BLaER1 treated with 17β-estradiol and CSF1 and Interleukin-3, amounts not matched to agents 10 nM and 100 nM (cell line): ENCODE measurements at regions not wholly inside any gene's neighbourhood (a gene's known extent, or its start where the extent isn't known, plus 50 kb on each side); places are given as distances from the start of the nearest gene placed in this dataset.

Source experiments
- H3K27ac ChIP-seq, 11 experiments: shearing (Covaris generic); formaldehyde crosslinking; 2 replicates each; pipeline ENCODE4 v1.8.1; 2022
- H3K27me3 ChIP-seq, 11 experiments: shearing (Covaris generic); formaldehyde crosslinking; 2 replicates each; pipeline ENCODE4 v1.8.1; 2022
- H3K36me3 ChIP-seq, 11 experiments: shearing (Covaris generic); formaldehyde crosslinking; 2 replicates each; pipeline ENCODE4 v1.8.1; 2022
- H3K4me1 ChIP-seq, 10 experiments: shearing (Covaris generic); formaldehyde crosslinking; 2 replicates each; pipeline ENCODE4 v1.8.1; 2022
- H3K4me2 ChIP-seq, 11 experiments: shearing (Covaris generic); formaldehyde crosslinking; 2 replicates each; pipeline ENCODE4 v1.8.1; 2022
- H3K4me3 ChIP-seq, 10 experiments: shearing (Covaris generic); formaldehyde crosslinking; 2 replicates each; pipeline ENCODE4 v1.8.1; 2022
- H3K9ac ChIP-seq, 11 experiments: shearing (Covaris generic); formaldehyde crosslinking; 2 replicates each; pipeline ENCODE4 v1.8.1; 2022
- H3K9me3 ChIP-seq, 11 experiments: shearing (Covaris generic); formaldehyde crosslinking; replicated peaks in 1 of 11; 2 replicates each; pipeline ENCODE4 v1.8.1; 2022
- H4K20me1 ChIP-seq, 11 experiments: shearing (Covaris generic); formaldehyde crosslinking; 2 replicates each; pipeline ENCODE4 v1.8.1; 2022
- Cebpa-rat ChIP-seq, 11 experiments: shearing (Covaris generic); IDR thresholded peaks; 2 replicates each; pipeline ENCODE4 v1.8.1; 2022

DNA sequence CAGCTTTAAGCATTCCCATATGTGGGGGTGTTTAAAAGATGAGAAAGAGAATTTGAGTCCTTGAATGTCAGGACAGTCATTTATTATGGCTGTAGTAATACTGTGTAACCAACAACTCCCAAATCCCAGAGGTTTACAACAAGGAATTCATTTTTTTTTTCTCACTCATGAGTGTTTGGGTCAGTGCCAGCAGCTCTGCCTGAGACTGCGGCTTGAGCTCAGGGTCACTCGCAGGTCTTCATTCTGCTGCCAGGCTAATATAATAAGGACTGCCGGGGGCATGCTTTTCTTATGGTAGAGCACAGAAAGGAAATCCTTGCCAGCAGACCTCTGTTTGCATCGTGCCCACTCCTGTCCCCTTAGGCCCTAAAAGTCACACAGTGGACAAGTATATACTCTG, 277.9 kb upstream of the LMCD1 start:
- Histone ChIP-seq H3K9me3 (no peaks in the 10 kb centered on the region), H3K4me3 (no peak overlapping the region), H3K4me2 (no peak overlapping the region), H3K27ac (no peak overlapping the region), H3K27me3 (no peaks in the 10 kb centered on the region), H4K20me1 (no peaks in the 10 kb centered on the region), H3K36me3 (no peaks in the 10 kb centered on the region), H3K9ac (no peak overlapping the region), H3K4me1 (no peaks in the 10 kb centered on the region)
- TF ChIP-seq Cebpa-rat (IDR thresholded peaks at IDR 0.05), result no peak

DNA sequence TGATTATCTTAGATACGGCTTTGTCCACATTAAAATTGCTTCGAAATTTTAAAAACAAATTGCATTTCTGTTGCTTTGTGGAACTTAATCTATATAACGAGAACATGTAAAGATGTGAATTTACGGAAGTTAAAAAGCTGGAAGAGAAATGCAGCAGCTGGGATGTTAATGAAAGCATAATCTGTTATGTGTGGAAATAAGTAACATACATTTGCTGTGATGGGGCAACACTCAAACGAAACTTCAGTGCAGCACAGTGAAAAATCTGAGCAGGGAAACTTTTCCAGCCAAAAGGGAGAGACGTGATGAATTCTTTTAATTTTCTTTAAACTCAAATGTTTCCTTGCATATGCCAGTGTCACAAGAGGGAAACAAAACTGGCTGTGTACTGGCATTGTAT, 276.7 kb upstream of the LMCD1 start:
- Histone ChIP-seq H3K4me2 (no peak overlapping the region), H3K4me1 (no peaks in the 10 kb centered on the region), H3K4me3 (no peak overlapping the region), H3K9ac (no peak overlapping the region), H3K27me3 (no peaks in the 10 kb centered on the region), H3K36me3 (no peaks in the 10 kb centered on the region), H3K27ac (no peak overlapping the region), H3K9me3 (no peaks in the 10 kb centered on the region), H4K20me1 (no peaks in the 10 kb centered on the region)
- no peak for TF ChIP-seq Cebpa-rat (IDR thresholded peaks at IDR 0.05)

DNA sequence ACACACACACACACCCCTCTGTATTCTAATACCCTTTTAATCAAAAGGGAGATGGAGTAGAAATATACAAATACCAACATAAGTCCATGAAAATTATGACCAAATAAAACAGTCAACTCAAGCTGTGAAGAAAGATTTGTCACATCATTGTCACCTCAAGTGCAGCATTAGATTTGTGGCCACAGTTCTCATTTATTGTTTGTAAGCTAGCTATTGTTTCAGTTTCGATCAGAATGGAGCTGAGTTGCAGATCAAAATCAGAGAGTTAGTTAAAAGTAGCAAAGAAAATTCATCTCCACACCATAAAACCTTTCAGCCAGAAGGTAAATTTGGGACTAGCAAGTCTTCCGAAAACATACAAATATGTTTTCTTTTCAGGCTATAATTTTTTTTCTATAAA, 267.7 kb upstream of the LMCD1 start:
- H3K27me3 ChIP-seq, result no peaks in the 10 kb centered on the region
- TF ChIP-seq Cebpa-rat (IDR thresholded peaks at IDR 0.05), result no peak
- no peak overlapping the region for H3K27ac ChIP-seq
- H4K20me1 ChIP-seq, result no peaks in the 10 kb centered on the region
- H3K4me2 ChIP-seq, result no peak overlapping the region
- H3K9ac ChIP-seq, result no peak overlapping the region
- H3K9me3 ChIP-seq, result no peaks in the 10 kb centered on the region; a peak in 1 of 22 replicates
- H3K4me3 ChIP-seq, result no peak overlapping the region
- H3K4me1 ChIP-seq, result no peaks in the 10 kb centered on the region
- no peaks in the 10 kb centered on the region for H3K36me3 ChIP-seq

DNA sequence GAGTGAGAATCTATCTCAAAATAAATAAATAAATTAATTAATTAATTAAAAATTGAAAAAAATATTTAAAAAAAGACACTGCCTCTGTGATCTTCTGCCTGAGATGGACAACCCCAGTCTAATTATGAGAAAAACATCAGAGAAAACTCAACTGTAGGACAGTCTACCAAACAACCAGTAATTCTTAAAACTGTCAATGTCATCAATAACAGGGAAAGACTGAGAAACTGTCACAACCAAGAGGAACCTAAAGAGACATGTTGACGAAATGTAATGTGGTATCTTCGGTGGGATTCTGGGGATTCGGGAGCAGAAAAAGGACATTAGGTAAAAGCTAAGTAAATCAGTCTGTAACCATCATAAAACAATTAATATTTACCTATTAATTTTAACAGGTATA, 265.4 kb upstream of the LMCD1 start:
- no peaks in the 10 kb centered on the region for H3K27me3 ChIP-seq
- H3K27ac ChIP-seq, result no peak overlapping the region
- H3K4me2 ChIP-seq, result no peak overlapping the region
- no peaks in the 10 kb centered on the region for H3K36me3 ChIP-seq
- H3K9me3 ChIP-seq, result peaks cover 0 to 7% (median 0%) of the 10 kb centered on the region in 11 experiments; a peak in 1 of 22 replicates
- no peak for TF ChIP-seq Cebpa-rat (IDR thresholded peaks at IDR 0.05)
- no peaks in the 10 kb centered on the region for H3K4me1 ChIP-seq
- H3K9ac ChIP-seq, result no peak overlapping the region
- no peaks in the 10 kb centered on the region for H4K20me1 ChIP-seq
- no peak overlapping the region for H3K4me3 ChIP-seq

DNA sequence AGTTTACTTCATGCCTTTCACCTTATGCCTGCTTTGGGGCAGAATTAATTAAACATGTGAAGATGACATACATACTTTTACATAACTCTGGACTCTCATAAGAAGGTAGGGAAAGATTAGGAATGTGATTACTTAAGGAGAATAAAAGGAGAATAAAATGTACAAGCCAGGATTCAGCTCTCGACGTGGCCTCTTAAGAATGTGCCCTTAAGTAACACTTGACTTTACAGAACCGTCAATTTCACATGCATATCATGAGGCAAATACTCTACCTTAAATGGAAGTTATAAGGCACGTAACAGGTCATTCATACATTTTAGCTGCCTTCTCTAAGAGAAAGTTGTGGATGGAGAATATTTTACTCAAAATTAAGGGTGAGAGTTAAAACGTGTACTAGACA, 263.7 kb upstream of the LMCD1 start:
- H3K9ac ChIP-seq, result no peak overlapping the region
- no peaks in the 10 kb centered on the region for H3K36me3 ChIP-seq
- H3K4me1 ChIP-seq, result no peaks in the 10 kb centered on the region
- H3K27ac ChIP-seq, result no peak overlapping the region
- no peaks in the 10 kb centered on the region for H3K27me3 ChIP-seq
- peaks cover 0 to 14% (median 5%) of the 10 kb centered on the region in 11 experiments; a peak in 10 of 22 replicates for H3K9me3 ChIP-seq
- no peak for TF ChIP-seq Cebpa-rat (IDR thresholded peaks at IDR 0.05)
- H4K20me1 ChIP-seq, result no peaks in the 10 kb centered on the region
- H3K4me2 ChIP-seq, result no peak overlapping the region
- no peak overlapping the region for H3K4me3 ChIP-seq

GRCh38 chr3:8238432-8238831, 263.2 kb upstream of the LMCD1 start:
- H3K27ac ChIP-seq, result no peak overlapping the region

GRCh38 chr3:8239095-8239494, 262.5 kb upstream of the LMCD1 start:
- Histone ChIP-seq H3K27me3 (no peaks in the 10 kb centered on the region), H3K4me3 (no peak overlapping the region), H3K4me1 (no peaks in the 10 kb centered on the region), H3K9ac (no peak overlapping the region), H3K4me2 (no peak overlapping the region), H3K27ac (no peak overlapping the region), H3K36me3 (no peaks in the 10 kb centered on the region), H4K20me1 (no peaks in the 10 kb centered on the region), H3K9me3 (peaks cover 0 to 21% (median 7%) of the 10 kb centered on the region in 11 experiments; a peak in 13 of 22 replicates)
- TF ChIP-seq Cebpa-rat (IDR thresholded peaks at IDR 0.05), result no peak

More at GRCh38 chr3:8238432-8238831, 263.2 kb upstream of the LMCD1 start:
- Histone ChIP-seq H3K9ac (no peak overlapping the region), H3K4me2 (no peak overlapping the region), H3K4me1 (no peaks in the 10 kb centered on the region), H3K4me3 (no peak overlapping the region), H4K20me1 (no peaks in the 10 kb centered on the region), H3K36me3 (no peaks in the 10 kb centered on the region), H3K27me3 (no peaks in the 10 kb centered on the region), H3K9me3 (peaks cover 0 to 18% (median 5%) of the 10 kb centered on the region in 11 experiments; a peak in 11 of 22 replicates)
- TF ChIP-seq Cebpa-rat (IDR thresholded peaks at IDR 0.05), result no peak

DNA sequence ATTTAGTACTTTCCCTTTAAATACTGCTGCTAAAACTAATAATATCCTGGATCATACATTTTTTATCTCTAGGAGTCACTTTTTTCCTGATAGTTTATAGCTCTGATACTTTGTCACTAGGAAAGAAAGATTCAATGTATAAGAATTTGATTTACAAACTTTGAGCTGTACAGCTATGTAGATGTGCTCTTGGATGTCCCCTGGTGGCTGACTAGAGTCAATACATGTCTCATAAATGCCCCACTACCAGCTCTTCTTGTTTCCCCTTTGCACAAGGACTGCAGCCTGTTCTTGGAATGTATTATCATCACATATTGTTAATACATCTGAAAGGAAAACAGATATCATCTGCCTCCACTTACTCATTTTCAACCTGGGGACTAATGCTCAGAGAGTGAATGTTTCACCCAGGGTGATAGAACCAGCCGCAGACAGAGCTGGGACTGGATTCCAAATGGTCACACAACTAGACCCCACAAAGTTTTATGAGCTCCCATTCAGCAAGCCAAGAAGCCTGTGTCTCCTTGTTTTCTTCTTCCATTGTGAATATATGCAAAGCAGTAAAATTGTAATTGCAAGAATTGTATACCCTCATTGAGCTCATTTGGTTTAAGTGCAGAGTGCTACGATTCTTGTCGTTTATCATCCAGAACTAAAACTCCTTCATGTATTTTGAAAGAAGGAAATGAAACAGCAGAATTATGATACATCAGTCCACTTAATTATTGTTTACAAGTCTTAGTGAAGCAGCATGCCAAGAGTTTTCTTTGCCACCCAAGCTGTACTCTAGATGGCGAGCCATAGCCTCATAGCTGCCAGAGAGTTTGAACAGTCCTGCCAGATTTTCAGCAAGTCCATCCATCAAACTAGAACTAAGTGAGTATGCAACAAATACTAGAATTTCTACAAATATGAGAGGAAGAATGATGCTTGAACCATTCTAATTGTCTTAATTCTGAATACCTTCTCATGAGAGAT, 261.6 kb upstream of the LMCD1 start:
- Histone ChIP-seq H3K4me1 (no peaks in the 10 kb centered on the region), H3K9me3 (peaks cover 0 to 21% (median 7%) of the 10 kb centered on the region in 11 experiments; a peak in 13 of 22 replicates), H3K4me3 (no peak overlapping the region), H3K27ac (no peak overlapping the region), H3K36me3 (no peaks in the 10 kb centered on the region), H4K20me1 (no peaks in the 10 kb centered on the region), H3K4me2 (no peak overlapping the region), H3K9ac (no peak overlapping the region), H3K27me3 (no peaks in the 10 kb centered on the region)
- no peak for TF ChIP-seq Cebpa-rat (IDR thresholded peaks at IDR 0.05)

DNA sequence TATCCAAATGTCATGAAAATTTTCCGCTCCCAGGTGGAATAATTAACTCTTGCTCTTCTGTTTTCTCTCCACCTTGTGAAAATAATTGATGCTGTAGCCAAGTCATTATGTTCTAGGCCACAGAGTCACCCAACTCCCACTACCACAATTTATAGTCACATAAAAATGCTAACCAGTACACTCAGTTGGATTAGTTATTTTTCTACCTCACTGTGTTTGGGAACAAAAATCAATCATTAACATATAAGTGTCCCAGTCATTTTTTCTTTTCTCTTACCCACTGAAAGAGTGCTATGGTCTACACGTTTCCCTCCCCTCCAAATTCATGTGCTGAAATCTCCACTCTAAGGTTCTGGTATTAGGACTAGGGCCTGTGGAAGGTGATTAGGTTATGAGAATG, 255.6 kb upstream of the LMCD1 start:
- no peak overlapping the region for H3K9ac ChIP-seq
- no peak overlapping the region for H3K4me3 ChIP-seq
- H3K4me1 ChIP-seq, result no peaks in the 10 kb centered on the region
- H3K9me3 ChIP-seq, result peaks cover 3 to 21% (median 7%) of the 10 kb centered on the region in 11 experiments; a peak in 16 of 22 replicates
- H3K36me3 ChIP-seq, result no peaks in the 10 kb centered on the region
- TF ChIP-seq Cebpa-rat (IDR thresholded peaks at IDR 0.05), result no peak
- H3K27ac ChIP-seq, result no peak overlapping the region
- no peaks in the 10 kb centered on the region for H3K27me3 ChIP-seq
- no peaks in the 10 kb centered on the region for H4K20me1 ChIP-seq
- H3K4me2 ChIP-seq, result no peak overlapping the region

- Histone ChIP-seq H3K9ac (no peak overlapping the region), H3K27me3 (no peaks in the 10 kb centered on the region), H3K4me2 (no peak overlapping the region), H3K4me3 (no peak overlapping the region), H4K20me1 (no peaks in the 10 kb centered on the region), H3K9me3 (peaks cover 9 to 37% (median 22%) of the 10 kb centered on the region in 11 experiments; a peak in 17 of 22 replicates), H3K27ac (no peak overlapping the region), H3K36me3 (no peaks in the 10 kb centered on the region), H3K4me1 (no peaks in the 10 kb centered on the region)
- TF ChIP-seq Cebpa-rat (IDR thresholded peaks at IDR 0.05), result no peak
Measured at GRCh38 chr3:8253201-8253600, 248.4 kb upstream of the LMCD1 start.
